ENCODE measurements at regions not wholly inside any gene's neighbourhood (a gene's known extent, or its start where the extent isn't known, plus 50 kb on each side); places are given as distances from the start of the nearest gene placed in this dataset.

DNA sequence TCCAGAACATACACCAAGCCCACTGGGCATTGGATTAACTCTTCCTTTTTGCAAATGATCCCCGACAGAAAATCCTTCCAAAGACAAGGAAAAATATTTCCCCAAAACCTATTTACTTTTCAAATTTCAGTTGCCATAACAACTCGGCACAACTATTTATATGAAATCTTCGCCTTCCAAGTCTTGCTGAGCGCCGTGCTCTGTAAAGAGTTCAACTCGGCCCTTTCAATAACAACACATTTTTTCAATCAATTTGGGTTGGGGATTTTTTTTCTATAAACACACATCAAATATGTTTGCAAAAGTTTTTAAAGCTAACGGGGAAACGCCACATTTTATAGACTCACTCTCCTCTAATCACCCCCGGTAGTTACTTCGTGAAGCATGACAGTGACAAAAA lies 333.8 kb downstream of the MN1 start:
- H3K9me3 ChIP-seq, result no peaks in the 10 kb centered on the region
- peaks cover 0 to 4% (median 0%) of the 10 kb centered on the region in 3 donors for H3K27me3 ChIP-seq
- no peaks in the 10 kb centered on the region for H3K36me3 ChIP-seq
- H3K4me1 ChIP-seq, result no peaks in the 10 kb centered on the region
- H3K27ac ChIP-seq, result no peak overlapping the region
- TF ChIP-seq, protein P1, sequence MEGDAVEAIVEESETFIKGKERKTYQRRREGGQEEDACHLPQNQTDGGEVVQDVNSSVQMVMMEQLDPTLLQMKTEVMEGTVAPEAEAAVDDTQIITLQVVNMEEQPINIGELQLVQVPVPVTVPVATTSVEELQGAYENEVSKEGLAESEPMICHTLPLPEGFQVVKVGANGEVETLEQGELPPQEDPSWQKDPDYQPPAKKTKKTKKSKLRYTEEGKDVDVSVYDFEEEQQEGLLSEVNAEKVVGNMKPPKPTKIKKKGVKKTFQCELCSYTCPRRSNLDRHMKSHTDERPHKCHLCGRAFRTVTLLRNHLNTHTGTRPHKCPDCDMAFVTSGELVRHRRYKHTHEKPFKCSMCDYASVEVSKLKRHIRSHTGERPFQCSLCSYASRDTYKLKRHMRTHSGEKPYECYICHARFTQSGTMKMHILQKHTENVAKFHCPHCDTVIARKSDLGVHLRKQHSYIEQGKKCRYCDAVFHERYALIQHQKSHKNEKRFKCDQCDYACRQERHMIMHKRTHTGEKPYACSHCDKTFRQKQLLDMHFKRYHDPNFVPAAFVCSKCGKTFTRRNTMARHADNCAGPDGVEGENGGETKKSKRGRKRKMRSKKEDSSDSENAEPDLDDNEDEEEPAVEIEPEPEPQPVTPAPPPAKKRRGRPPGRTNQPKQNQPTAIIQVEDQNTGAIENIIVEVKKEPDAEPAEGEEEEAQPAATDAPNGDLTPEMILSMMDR (IDR thresholded peaks at IDR 0.05 in 4 of 5, conservative IDR thresholded peaks at IDR 0.05 in 1 of 5), result no peak
- TF ChIP-seq POLR2A (IDR thresholded peaks at IDR 0.05), result no peak
- in situ Hi-C loops (cut with MboI; ENCODE audit: low sequenced_read_pairs in 4 of 4), result no loop called here
- intact Hi-C loops (cut with DNase I; ENCODE audit: low total_unique reads), result loop anchor here (10.0 kb wide), 1 partner anchor 107 kb away; no protein-coding TSS in a partner anchor
- no peak overlapping the region for H3K4me3 ChIP-seq
- DNase-seq (no peak), ATAC-seq (no peak)

GRCh38 chr22:27468712-27469111 lies 332.8 kb downstream of the MN1 start:
- H3K27me3 ChIP-seq, result peaks cover 0 to 4% (median 0%) of the 10 kb centered on the region in 3 donors
- intact Hi-C loops (cut with DNase I; ENCODE audit: low total_unique reads) (loop anchor here (10.0 kb wide), 1 partner anchor 106 kb away; no protein-coding TSS in a partner anchor), in situ Hi-C loops (cut with MboI; ENCODE audit: low sequenced_read_pairs in 4 of 4) (no loop called here)
- DNase-seq (no peak), ATAC-seq (no peak)
- no peaks in the 10 kb centered on the region for H3K9me3 ChIP-seq
- H3K27ac ChIP-seq, result no peak overlapping the region
- H3K4me1 ChIP-seq, result no peaks in the 10 kb centered on the region
- no peak for TF ChIP-seq POLR2A (IDR thresholded peaks at IDR 0.05)
- H3K36me3 ChIP-seq, result no peaks in the 10 kb centered on the region
- H3K4me3 ChIP-seq, result no peak overlapping the region

DNA sequence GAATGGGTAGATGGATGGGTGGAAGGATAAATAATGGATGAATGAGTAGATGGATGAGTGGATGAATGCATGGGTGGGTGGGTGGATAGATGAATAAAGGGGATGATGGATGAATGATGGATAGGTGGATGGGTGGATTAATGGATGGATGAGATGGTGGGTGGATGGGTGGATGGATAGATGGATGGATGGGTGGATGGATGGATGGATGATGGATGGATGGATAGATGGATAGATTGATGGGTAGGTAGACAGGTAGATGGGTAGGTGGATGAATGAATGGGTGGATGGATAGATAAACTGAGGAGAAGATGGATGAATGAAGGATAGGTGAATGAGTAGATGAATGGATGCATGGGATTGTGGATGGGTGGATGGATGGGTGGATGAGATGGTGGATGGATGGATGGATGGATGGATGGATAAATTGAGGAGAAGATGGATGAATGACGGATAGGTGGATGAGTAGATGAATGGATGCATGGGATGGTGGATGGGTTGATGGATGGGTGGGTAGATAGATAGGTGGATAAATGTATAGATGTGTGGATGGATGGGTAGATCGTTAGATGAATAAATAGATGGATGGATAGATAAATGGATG lies 331.3 kb downstream of the MN1 start:
- Histone ChIP-seq H3K9me3 (no peaks in the 10 kb centered on the region), H3K4me3 (no peak overlapping the region), H3K27me3 (peaks cover 0 to 2% (median 0%) of the 10 kb centered on the region in 3 donors), H3K4me1 (peaks cover 0 to 9% of the 10 kb centered on the region in 2 donors), H3K27ac (no peak overlapping the region), H3K36me3 (no peaks in the 10 kb centered on the region)
- ATAC-seq (no peak), DNase-seq (no peak)
- in situ Hi-C loops (cut with MboI; ENCODE audit: low sequenced_read_pairs in 4 of 4) (no loop called here), intact Hi-C loops (cut with DNase I; ENCODE audit: low total_unique reads) (no loop called here)
- TF ChIP-seq, protein P1 (IDR thresholded peaks at IDR 0.05 in 4 of 5, conservative IDR thresholded peaks at IDR 0.05 in 1 of 5), result no peak
- no peak for TF ChIP-seq POLR2A (IDR thresholded peaks at IDR 0.05)

DNA sequence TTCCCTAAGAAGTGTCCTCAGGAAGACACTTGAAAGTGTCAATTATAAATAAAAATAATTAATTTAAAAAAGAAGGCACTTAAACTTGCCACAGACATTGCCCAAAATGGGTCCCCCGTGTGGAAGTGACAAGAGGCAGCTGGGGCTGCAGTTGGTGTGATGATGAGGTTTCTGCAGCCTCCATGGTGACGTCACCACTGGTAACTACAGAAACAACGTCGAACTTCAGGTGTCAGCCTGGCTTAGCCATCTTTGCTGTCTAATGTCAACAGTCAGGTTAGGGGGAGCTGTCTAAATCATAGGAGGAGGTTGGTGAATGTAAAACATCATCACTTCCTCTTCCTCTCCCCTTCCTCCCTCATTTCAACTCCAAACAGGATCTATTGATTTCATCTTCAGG lies 328.6 kb downstream of the MN1 start:
- in situ Hi-C loops (cut with MboI; ENCODE audit: low sequenced_read_pairs in 4 of 4) (no loop called here), intact Hi-C loops (cut with DNase I; ENCODE audit: low total_unique reads) (no loop called here)
- TF ChIP-seq, protein P1 (IDR thresholded peaks at IDR 0.05 in 4 of 5, conservative IDR thresholded peaks at IDR 0.05 in 1 of 5), result no peak
- TF ChIP-seq POLR2A (IDR thresholded peaks at IDR 0.05), result no peak
- Histone ChIP-seq H3K4me1 (peaks cover 0 to 9% of the 10 kb centered on the region in 2 donors), H3K27ac (no peak overlapping the region), H3K9me3 (no peaks in the 10 kb centered on the region), H3K4me3 (no peak overlapping the region), H3K27me3 (peaks cover 0 to 2% (median 0%) of the 10 kb centered on the region in 3 donors), H3K36me3 (no peaks in the 10 kb centered on the region)
- no peak for ATAC-seq
- DNase-seq, result no peak

GRCh38 chr22:27473533-27473932 lies 328.0 kb downstream of the MN1 start:
- Histone ChIP-seq H3K4me3 (no peak overlapping the region), H3K27me3 (peaks cover 0 to 2% (median 0%) of the 10 kb centered on the region in 3 donors), H3K4me1 (peaks cover 0 to 9% of the 10 kb centered on the region in 2 donors), H3K27ac (no peak overlapping the region), H3K9me3 (no peaks in the 10 kb centered on the region), H3K36me3 (no peaks in the 10 kb centered on the region)
- DNase-seq, result no peak
- ATAC-seq, result no peak
- in situ Hi-C loops (cut with MboI; ENCODE audit: low sequenced_read_pairs in 4 of 4) (no loop called here), intact Hi-C loops (cut with DNase I; ENCODE audit: low total_unique reads) (no loop called here)
- no peak for TF ChIP-seq POLR2A (IDR thresholded peaks at IDR 0.05)
- TF ChIP-seq, protein P1 (IDR thresholded peaks at IDR 0.05 in 4 of 5, conservative IDR thresholded peaks at IDR 0.05 in 1 of 5), result no peak

All from gastrocnemius medialis (tissue), 4 donors.